HepG2 (cell line): ENCODE measurements at regions not wholly inside any gene's neighbourhood (a gene's known extent, or its start where the extent isn't known, plus 50 kb on each side); places are given as distances from the start of the nearest gene placed in this dataset.

Experiments
- KDM1A ChIP-seq: IDR thresholded peaks from 2 replicates; pipeline ENCODE4 v1.6.1; 2016; ENCODE audit warnings: missing compliant biosample characterization
- MAX ChIP-seq: IDR thresholded peaks from 2 replicates; pipeline ENCODE4 v1.6.1; 2012; ENCODE audit warnings: inconsistent platforms
- NCOA1 ChIP-seq: sonication (generic); formaldehyde crosslinking; IDR thresholded peaks from 2 replicates; pipeline ENCODE4 v1.9.0; 2021; ENCODE audit warnings: missing genetic modification reagents
- NR2C2 ChIP-seq: sonication (generic); formaldehyde crosslinking; IDR thresholded peaks from 2 replicates; pipeline ENCODE4 v1.4.0; 2020; ENCODE audit warnings: missing genetic modification reagents, mild to moderate bottlenecking, moderate library complexity, borderline replicate concordance
- NR2F6 ChIP-seq, 2 experiments: IDR thresholded peaks; 2 replicates each; pipeline ENCODE4 v1.6.1; 2016; ENCODE audit warnings: antibody characterized with exemption in 1 of 2, mild to moderate bottlenecking in 1 of 2
- POLR2A ChIP-seq, 2 experiments: IDR thresholded peaks; 2 replicates each; pipeline ENCODE4 v1.6.1; 2011; ENCODE audit warnings: low read depth in 2 of 2, low read length in 2 of 2, mild to moderate bottlenecking in 1 of 2, moderate library complexity in 1 of 2; ENCODE audit not compliant: insufficient read depth in 1 of 2
- ZNF260 ChIP-seq: sonication (generic); formaldehyde crosslinking; IDR thresholded peaks from 2 replicates; pipeline ENCODE4 v1.4.0; 2020; ENCODE audit warnings: missing genetic modification reagents, low read depth, mild to moderate bottlenecking, borderline replicate concordance
- ZNF775 ChIP-seq: sonication (generic); formaldehyde crosslinking; IDR thresholded peaks from 2 replicates; pipeline ENCODE4 v1.4.0; 2020; ENCODE audit warnings: missing genetic modification reagents, mild to moderate bottlenecking, moderate library complexity, borderline replicate concordance
- ZSCAN20 ChIP-seq: sonication (generic); formaldehyde crosslinking; IDR thresholded peaks from 2 replicates; pipeline ENCODE4 v1.4.0; 2020; ENCODE audit warnings: missing genetic modification reagents, mild to moderate bottlenecking, borderline replicate concordance
- TF ChIP-seq, protein P1 (sequence below), 2 experiments: fragments of 450-650 bp in 1 of 2; sonication (generic) in 1 of 2; formaldehyde crosslinking in 1 of 2; IDR thresholded peaks; 2 replicates each; pipeline versions ENCODE4 v1.6.1 to v1.8.0; 2016 to 2022; ENCODE audit warnings: antibody characterized with exemption in 1 of 2, mild to moderate bottlenecking in 1 of 2, missing genetic modification reagents in 1 of 2
- TF ChIP-seq, protein P2 (sequence below): sonication (generic); formaldehyde crosslinking; IDR thresholded peaks from 2 replicates; pipeline ENCODE4 v1.5.0; 2020; ENCODE audit warnings: mild to moderate bottlenecking, missing genetic modification reagents, moderate library complexity

DNA sequence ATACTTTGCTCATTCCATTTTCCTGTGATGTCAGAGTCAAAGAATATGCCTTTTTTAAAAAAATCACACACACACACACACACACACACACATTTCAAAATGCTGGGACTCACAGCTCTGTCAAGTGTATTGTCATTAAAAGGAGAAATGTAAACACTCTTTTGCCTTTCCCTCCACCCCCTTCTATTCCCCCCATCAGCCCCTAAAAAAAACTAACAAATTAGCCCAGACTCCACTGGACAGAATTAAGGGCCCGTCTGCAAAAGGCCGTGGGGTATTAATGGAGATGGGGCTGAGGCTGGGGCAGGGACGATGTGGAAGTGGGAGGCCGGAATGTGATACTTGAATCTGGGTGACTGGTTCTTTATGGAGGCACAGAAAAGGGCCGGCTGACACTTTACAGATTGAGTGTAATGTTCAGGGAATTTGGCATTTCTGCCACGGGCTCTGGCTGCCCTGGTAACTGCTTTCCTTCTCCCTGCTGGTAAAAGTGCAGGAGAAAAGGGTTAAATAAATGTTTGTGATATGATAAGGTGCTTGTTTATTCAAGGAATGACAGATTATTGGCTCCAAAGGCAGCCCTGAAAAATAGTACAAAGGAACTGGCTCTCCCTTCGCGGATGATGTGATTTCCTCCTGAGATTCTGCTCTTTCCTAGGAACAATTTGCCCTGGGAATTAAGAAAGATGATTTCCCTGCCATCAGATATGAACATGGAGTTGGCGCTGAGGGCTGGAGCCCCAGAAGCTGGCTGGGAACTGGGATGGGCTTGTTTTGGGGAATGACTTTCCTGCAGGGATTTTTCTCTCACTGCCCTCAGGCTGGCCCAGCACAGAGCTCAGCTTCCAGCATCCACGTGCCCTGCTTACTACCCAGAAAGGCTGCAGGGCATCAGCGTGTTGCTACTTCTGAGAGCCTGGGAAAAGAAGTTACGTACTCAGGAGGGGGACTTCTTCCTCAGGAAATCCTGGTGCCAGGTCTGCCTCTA is 52.8 kb upstream of the CTAGE1 start:
- TF ChIP-seq, protein P1, sequence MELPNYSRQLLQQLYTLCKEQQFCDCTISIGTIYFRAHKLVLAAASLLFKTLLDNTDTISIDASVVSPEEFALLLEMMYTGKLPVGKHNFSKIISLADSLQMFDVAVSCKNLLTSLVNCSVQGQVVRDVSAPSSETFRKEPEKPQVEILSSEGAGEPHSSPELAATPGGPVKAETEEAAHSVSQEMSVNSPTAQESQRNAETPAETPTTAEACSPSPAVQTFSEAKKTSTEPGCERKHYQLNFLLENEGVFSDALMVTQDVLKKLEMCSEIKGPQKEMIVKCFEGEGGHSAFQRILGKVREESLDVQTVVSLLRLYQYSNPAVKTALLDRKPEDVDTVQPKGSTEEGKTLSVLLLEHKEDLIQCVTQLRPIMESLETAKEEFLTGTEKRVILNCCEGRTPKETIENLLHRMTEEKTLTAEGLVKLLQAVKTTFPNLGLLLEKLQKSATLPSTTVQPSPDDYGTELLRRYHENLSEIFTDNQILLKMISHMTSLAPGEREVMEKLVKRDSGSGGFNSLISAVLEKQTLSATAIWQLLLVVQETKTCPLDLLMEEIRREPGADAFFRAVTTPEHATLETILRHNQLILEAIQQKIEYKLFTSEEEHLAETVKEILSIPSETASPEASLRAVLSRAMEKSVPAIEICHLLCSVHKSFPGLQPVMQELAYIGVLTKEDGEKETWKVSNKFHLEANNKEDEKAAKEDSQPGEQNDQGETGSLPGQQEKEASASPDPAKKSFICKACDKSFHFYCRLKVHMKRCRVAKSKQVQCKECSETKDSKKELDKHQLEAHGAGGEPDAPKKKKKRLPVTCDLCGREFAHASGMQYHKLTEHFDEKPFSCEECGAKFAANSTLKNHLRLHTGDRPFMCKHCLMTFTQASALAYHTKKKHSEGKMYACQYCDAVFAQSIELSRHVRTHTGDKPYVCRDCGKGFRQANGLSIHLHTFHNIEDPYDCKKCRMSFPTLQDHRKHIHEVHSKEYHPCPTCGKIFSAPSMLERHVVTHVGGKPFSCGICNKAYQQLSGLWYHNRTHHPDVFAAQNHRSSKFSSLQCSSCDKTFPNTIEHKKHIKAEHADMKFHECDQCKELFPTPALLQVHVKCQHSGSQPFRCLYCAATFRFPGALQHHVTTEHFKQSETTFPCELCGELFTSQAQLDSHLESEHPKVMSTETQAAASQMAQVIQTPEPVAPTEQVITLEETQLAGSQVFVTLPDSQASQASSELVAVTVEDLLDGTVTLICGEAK (IDR thresholded peaks at IDR 0.05): no peak
- TF ChIP-seq, protein P1 (CRISPR knock-in tag; IDR thresholded peaks at IDR 0.05): no peak
- TF ChIP-seq ZNF260 (CRISPR knock-in tag) (no peak), ZSCAN20 (CRISPR knock-in tag) (no peak), MAX (no peak), KDM1A (CRISPR knock-in tag) (no peak), NR2F6 (IDR thresholded peaks at IDR 0.05) (no peak), NR2F6 (CRISPR knock-in tag; IDR thresholded peaks at IDR 0.05) (no peak), POLR2A (IDR thresholded peaks at IDR 0.05; ENCODE audit: insufficient read depth in 1 of 2, low read depth in 2 of 2, low read length in 2 of 2) (no peak), NR2C2 (CRISPR knock-in tag) (no peak), NCOA1 (CRISPR knock-in tag) (no peak), ZNF775 (no peak)
- TF ChIP-seq, protein P2, sequence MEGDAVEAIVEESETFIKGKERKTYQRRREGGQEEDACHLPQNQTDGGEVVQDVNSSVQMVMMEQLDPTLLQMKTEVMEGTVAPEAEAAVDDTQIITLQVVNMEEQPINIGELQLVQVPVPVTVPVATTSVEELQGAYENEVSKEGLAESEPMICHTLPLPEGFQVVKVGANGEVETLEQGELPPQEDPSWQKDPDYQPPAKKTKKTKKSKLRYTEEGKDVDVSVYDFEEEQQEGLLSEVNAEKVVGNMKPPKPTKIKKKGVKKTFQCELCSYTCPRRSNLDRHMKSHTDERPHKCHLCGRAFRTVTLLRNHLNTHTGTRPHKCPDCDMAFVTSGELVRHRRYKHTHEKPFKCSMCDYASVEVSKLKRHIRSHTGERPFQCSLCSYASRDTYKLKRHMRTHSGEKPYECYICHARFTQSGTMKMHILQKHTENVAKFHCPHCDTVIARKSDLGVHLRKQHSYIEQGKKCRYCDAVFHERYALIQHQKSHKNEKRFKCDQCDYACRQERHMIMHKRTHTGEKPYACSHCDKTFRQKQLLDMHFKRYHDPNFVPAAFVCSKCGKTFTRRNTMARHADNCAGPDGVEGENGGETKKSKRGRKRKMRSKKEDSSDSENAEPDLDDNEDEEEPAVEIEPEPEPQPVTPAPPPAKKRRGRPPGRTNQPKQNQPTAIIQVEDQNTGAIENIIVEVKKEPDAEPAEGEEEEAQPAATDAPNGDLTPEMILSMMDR: no peak
